GM12875 (cell line): ENCODE measurements at regions not wholly inside any gene's neighbourhood (a gene's known extent, or its start where the extent isn't known, plus 50 kb on each side); places are given as distances from the start of the nearest gene placed in this dataset.

ENCODE experiments used
- H3K4me3 ChIP-seq: one replicate; pipeline ENCODE4 v1.5.1; 2011; ENCODE audit warnings: low read depth, low read length, control low read depth
- TF ChIP-seq, protein P1 (sequence below): IDR thresholded peaks from 2 replicates; pipeline ENCODE4 v1.5.1; 2011; ENCODE audit warnings: low read depth, mild to moderate bottlenecking, control low read depth, inconsistent platforms, low read length, moderate library complexity, borderline replicate concordance; ENCODE audit not compliant: insufficient read depth

- TF ChIP-seq, protein P1, sequence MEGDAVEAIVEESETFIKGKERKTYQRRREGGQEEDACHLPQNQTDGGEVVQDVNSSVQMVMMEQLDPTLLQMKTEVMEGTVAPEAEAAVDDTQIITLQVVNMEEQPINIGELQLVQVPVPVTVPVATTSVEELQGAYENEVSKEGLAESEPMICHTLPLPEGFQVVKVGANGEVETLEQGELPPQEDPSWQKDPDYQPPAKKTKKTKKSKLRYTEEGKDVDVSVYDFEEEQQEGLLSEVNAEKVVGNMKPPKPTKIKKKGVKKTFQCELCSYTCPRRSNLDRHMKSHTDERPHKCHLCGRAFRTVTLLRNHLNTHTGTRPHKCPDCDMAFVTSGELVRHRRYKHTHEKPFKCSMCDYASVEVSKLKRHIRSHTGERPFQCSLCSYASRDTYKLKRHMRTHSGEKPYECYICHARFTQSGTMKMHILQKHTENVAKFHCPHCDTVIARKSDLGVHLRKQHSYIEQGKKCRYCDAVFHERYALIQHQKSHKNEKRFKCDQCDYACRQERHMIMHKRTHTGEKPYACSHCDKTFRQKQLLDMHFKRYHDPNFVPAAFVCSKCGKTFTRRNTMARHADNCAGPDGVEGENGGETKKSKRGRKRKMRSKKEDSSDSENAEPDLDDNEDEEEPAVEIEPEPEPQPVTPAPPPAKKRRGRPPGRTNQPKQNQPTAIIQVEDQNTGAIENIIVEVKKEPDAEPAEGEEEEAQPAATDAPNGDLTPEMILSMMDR: no peak
- H3K4me3 ChIP-seq: no peak overlapping the region
Measured at GRCh38 chr5:67536866-67537265, 340.3 kb upstream of the CD180 start.

- TF ChIP-seq, protein P1: no peak
- no peak overlapping the region for H3K4me3 ChIP-seq
Measured at GRCh38 chr5:67530609-67531255, 334.1 kb upstream of the CD180 start.

GRCh38 chr5:67528953-67529352 lies 332.4 kb upstream of the CD180 start:
- TF ChIP-seq, protein P1: no peak
- H3K4me3 ChIP-seq: no peak overlapping the region

- TF ChIP-seq, protein P1: no peak
- H3K4me3 ChIP-seq: no peak overlapping the region
Measured at GRCh38 chr5:67526793-67527192, 330.2 kb upstream of the CD180 start.

DNA sequence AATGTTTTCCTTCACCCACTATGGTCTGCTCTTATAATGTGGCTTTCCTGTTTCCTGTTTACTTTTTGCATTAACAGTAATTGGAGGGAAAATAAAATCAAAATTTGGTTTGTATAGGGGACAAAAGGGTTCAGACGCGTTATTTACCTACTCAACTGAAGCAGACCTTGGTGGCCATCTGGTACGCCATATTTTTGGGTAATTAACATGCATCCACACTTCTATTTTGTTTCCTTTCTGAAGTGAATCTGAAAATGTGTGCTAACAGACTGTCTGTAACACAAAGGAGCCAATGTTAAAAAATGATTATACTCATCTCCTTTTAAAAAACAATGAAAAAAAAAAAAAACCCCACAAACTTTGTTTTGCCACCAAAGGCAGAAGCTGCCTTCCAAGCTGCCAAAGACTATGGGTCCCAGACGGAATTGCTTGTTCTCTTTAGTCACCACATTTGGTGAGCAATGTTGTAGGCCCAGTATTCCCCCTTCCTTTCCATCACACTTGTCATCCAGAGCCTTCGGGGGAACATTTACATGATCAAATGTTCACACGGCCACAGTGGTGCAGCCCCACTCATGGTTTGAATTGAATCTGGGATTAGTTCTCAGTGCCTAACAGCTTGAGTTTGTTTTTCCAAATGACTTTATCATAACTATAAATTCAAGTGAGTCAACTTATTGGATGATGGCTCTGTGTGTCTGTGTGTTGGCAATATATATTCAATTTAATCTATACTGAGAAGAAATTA lies 323.7 kb upstream of the CD180 start:
- TF ChIP-seq, protein P1: no peak

DNA sequence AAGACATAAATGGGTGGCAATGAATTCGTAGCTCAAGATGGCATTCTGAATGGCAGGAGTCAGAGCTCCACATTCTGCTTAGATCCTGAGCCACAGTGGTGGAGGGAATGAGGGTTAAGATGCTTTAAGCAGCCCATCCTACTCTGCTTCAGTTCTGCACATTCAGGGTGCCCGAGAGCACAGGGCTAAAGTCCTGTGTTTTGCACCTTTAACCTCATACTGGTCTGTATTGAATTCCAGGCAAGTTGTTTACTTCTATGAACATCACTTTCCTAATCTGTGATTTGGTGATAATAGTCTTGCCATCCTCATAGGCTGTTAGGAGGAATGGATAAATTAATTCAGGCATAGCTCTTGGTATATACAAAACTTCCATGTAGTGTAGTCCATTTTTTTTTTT lies 321.6 kb upstream of the CD180 start:
- TF ChIP-seq, protein P1: no peak
- no peak overlapping the region for H3K4me3 ChIP-seq

More for the DNA sequence above, 323.7 kb upstream of the CD180 start:
- H3K4me3 ChIP-seq: no peak overlapping the region
